ENCODE measurements at regions not wholly inside any gene's neighbourhood (a gene's known extent, or its start where the extent isn't known, plus 50 kb on each side); places are given as distances from the start of the nearest gene placed in this dataset.

- H3K4ac ChIP-seq (ENCODE audit: low read depth, low read length): no peak overlapping the region
- no CpG with 5 or more reads among the region's 4 CpGs for WGBS (ENCODE audit: extremely low coverage, insufficient read length, low lambda C conversion rate)
- no peak overlapping the region for H4K91ac ChIP-seq (ENCODE audit: insufficient read length, low read depth, low read length)
- no peak for DNase-seq
- Mint-ChIP-seq H3K9me3 (no peaks in the 10 kb centered on the region), H3K4me1 (no peaks in the 10 kb centered on the region), H3K36me3 (ENCODE audit: insufficient read depth in 1 of 3, low read depth in 3 of 3) (no peaks in the 10 kb centered on the region), H3K4me3 (no peak overlapping the region), H3K27ac (no peak overlapping the region), H3K27me3 (ENCODE audit: low read depth) (no peaks in the 10 kb centered on the region)
- no peak overlapping the region for H2BK15ac ChIP-seq (ENCODE audit: low read depth, low read length)
- H4K20me1 ChIP-seq (ENCODE audit: control insufficient read depth, insufficient read depth, insufficient read length): no peaks in the 10 kb centered on the region
- no peaks in the 10 kb centered on the region for H3K79me2 ChIP-seq (ENCODE audit: insufficient read depth, low read length)
- H3K23me2 ChIP-seq (ENCODE audit: insufficient read length, low read depth, low read length, poor library complexity, severe bottlenecking): no peaks in the 10 kb centered on the region
- no peak overlapping the region for H3K9ac ChIP-seq (ENCODE audit: extremely low read depth, insufficient read length, low read length)
- no peak overlapping the region for H2BK12ac ChIP-seq (ENCODE audit: insufficient read length, low read depth, low read length)
- H2AK5ac ChIP-seq (ENCODE audit: insufficient read length, low read length): no peak overlapping the region
- no peak overlapping the region for H2BK5ac ChIP-seq (ENCODE audit: insufficient read length, low read length)
- no peaks in the 10 kb centered on the region for H3K9me3 ChIP-seq (ENCODE audit: control insufficient read depth, low read depth, low read length)
- H3K4me2 ChIP-seq (ENCODE audit: insufficient read depth, insufficient read length, low read length): no peak overlapping the region
- no peaks in the 10 kb centered on the region for H3K79me1 ChIP-seq (ENCODE audit: insufficient read depth, low read depth, low read length, poor library complexity, severe bottlenecking)
- no peak overlapping the region for H2AFZ ChIP-seq (ENCODE audit: low read length)
- TF ChIP-seq, protein P1, sequence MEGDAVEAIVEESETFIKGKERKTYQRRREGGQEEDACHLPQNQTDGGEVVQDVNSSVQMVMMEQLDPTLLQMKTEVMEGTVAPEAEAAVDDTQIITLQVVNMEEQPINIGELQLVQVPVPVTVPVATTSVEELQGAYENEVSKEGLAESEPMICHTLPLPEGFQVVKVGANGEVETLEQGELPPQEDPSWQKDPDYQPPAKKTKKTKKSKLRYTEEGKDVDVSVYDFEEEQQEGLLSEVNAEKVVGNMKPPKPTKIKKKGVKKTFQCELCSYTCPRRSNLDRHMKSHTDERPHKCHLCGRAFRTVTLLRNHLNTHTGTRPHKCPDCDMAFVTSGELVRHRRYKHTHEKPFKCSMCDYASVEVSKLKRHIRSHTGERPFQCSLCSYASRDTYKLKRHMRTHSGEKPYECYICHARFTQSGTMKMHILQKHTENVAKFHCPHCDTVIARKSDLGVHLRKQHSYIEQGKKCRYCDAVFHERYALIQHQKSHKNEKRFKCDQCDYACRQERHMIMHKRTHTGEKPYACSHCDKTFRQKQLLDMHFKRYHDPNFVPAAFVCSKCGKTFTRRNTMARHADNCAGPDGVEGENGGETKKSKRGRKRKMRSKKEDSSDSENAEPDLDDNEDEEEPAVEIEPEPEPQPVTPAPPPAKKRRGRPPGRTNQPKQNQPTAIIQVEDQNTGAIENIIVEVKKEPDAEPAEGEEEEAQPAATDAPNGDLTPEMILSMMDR (conservative IDR thresholded peaks at IDR 0.05): no peak
- H3K4me1 ChIP-seq (ENCODE audit: insufficient read depth, low read length): no peaks in the 10 kb centered on the region
- H4K8ac ChIP-seq (replicated peaks; ENCODE audit: insufficient read length, low read depth, low read length): no peak overlapping the region
- H3K14ac ChIP-seq (ENCODE audit: insufficient read depth, low read length): no peak overlapping the region
- H3K27me3 ChIP-seq (ENCODE audit: insufficient read depth, low read length): no peaks in the 10 kb centered on the region
- no peak overlapping the region for H3K27ac ChIP-seq (ENCODE audit: insufficient read length, low read depth, low read length)
- no peak overlapping the region for H4K5ac ChIP-seq (ENCODE audit: insufficient read length, low read depth, low read length)
- H3K23ac ChIP-seq (ENCODE audit: insufficient read length, low read depth, low read length): no peak overlapping the region
- H2BK20ac ChIP-seq (ENCODE audit: low read depth, low read length, poor library complexity, severe bottlenecking): no peak overlapping the region
- H2BK120ac ChIP-seq (ENCODE audit: low read depth, low read length, poor library complexity, severe bottlenecking): no peak overlapping the region
- no peak overlapping the region for H3K18ac ChIP-seq (ENCODE audit: insufficient read length, low read depth, low read length)
- no peak overlapping the region for H3K56ac ChIP-seq (ENCODE audit: insufficient read length, low read depth, low read length)
- H3T11ph ChIP-seq (ENCODE audit: low read length): no peak overlapping the region
These were observed 56.8 kb upstream of the FAT1 start for GRCh38 chr4:186780291-186781031.
